Stomach (tissue), 4 donors: ENCODE measurements at regions not wholly inside any gene's neighbourhood (a gene's known extent, or its start where the extent isn't known, plus 50 kb on each side); places are given as distances from the start of the nearest gene placed in this dataset.

Source experiments
- CTCF ChIP-seq, 7 experiments: fragments of 450-650 bp in 4 of 7; fragments of 200-600 bp in 3 of 7; sonication (generic) in 3 of 7; IDR thresholded peaks; one replicate each; pipeline ENCODE4 v1.5.1; 2016 to 2019; ENCODE audit warnings: antibody characterized with exemption in 7 of 7, control low read depth in 2 of 7, mild to moderate bottlenecking in 1 of 7
- POLR2A ChIP-seq, 4 donors: fragments of 450-650 bp; IDR thresholded peaks; one replicate each; pipeline ENCODE4 v1.6.1; 2016; ENCODE audit warnings: antibody characterized with exemption in 4 of 4, control low read depth in 2 of 4, mild to moderate bottlenecking in 1 of 4, moderate library complexity in 1 of 4
- POLR2AphosphoS5 ChIP-seq, 3 donors: sonication (generic); formaldehyde crosslinking; IDR thresholded peaks; one replicate each; pipeline ENCODE4 v1.6.1; 2016; ENCODE audit warnings: antibody characterized with exemption in 3 of 3

GRCh38 chr11:128216198-128216597 lies 371.2 kb downstream of the ETS1 start:
- TF ChIP-seq CTCF (IDR thresholded peaks at IDR 0.05) (no peak), POLR2AphosphoS5 (IDR thresholded peaks at IDR 0.05) (no peak), POLR2A (IDR thresholded peaks at IDR 0.05) (no peak)
